GM12891 (cell line): ENCODE measurements at regions not wholly inside any gene's neighbourhood (a gene's known extent, or its start where the extent isn't known, plus 50 kb on each side); places are given as distances from the start of the nearest gene placed in this dataset.
"Not testable (repeated sequence)": the region's sequence is repeated elsewhere in the genome, so short reads cannot be mapped to it uniquely, and the experiment has no call there.

ENCODE experiments used
- POLR2A ChIP-seq: IDR thresholded peaks from 2 replicates; pipeline ENCODE4 v1.6.1; 2011; ENCODE audit warnings: low read depth, low read length, control low read depth
- POLR2AphosphoS5 ChIP-seq: IDR thresholded peaks from 2 replicates; pipeline ENCODE4 v1.6.1; 2011; ENCODE audit warnings: low read depth, low read length, control low read depth
- POU2F2 ChIP-seq: IDR thresholded peaks from 2 replicates; pipeline ENCODE4 v1.6.1; 2011; ENCODE audit warnings: low read depth, mild to moderate bottlenecking, control low read depth, low read length, moderate library complexity

- TF ChIP-seq POLR2A, POLR2AphosphoS5, POU2F2: not testable (repeated sequence)
Measured at GRCh38 chr2:167739921-167740320, 507.5 kb downstream of the STK39 start.
